ENCODE measurements at regions not wholly inside any gene's neighbourhood (a gene's known extent, or its start where the extent isn't known, plus 50 kb on each side); places are given as distances from the start of the nearest gene placed in this dataset.
"Not testable (repeated sequence)": the region's sequence is repeated elsewhere in the genome, so short reads cannot be mapped to it uniquely, and the experiment has no call there.

- H3K36me3 ChIP-seq (ENCODE audit: control insufficient read depth, insufficient read depth, low read length) = no peaks in the 10 kb centered on the region
- no peak overlapping the region for H3K4me3 ChIP-seq (ENCODE audit: low read depth, low read length)
- no peaks in the 10 kb centered on the region for H3K27me3 ChIP-seq (ENCODE audit: control insufficient read depth, insufficient read depth, low read length)
- TF ChIP-seq CTCF (IDR thresholded peaks at IDR 0.05; ENCODE audit: insufficient read depth, low read length, severe bottlenecking) = no peak
- DNase-seq (ENCODE audit: low read depth) (no peak), FAIRE-seq (no peak)
These were observed 119.0 kb upstream of the PRSS16 start for GRCh38 chr6:27128311-27129094.

GRCh38 chr6:27129095-27129815 lies 118.2 kb upstream of the PRSS16 start:
- TF ChIP-seq CTCF (IDR thresholded peaks at IDR 0.05; ENCODE audit: insufficient read depth, low read length, severe bottlenecking) = no peak
- FAIRE-seq (no peak), DNase-seq (ENCODE audit: low read depth) (no peak)
- Histone ChIP-seq H3K36me3 (ENCODE audit: control insufficient read depth, insufficient read depth, low read length) (no peaks in the 10 kb centered on the region), H3K4me3 (ENCODE audit: low read depth, low read length) (no peak overlapping the region), H3K27me3 (ENCODE audit: control insufficient read depth, insufficient read depth, low read length) (no peaks in the 10 kb centered on the region)

GRCh38 chr6:27129917-27130316 lies 117.6 kb upstream of the PRSS16 start:
- TF ChIP-seq CTCF (IDR thresholded peaks at IDR 0.05; ENCODE audit: insufficient read depth, low read length, severe bottlenecking) = no peak
- DNase-seq (ENCODE audit: low read depth) = no peak
- no peak for FAIRE-seq
- Histone ChIP-seq H3K4me3 (ENCODE audit: low read depth, low read length) (no peak overlapping the region), H3K27me3 (ENCODE audit: control insufficient read depth, insufficient read depth, low read length) (no peaks in the 10 kb centered on the region), H3K36me3 (ENCODE audit: control insufficient read depth, insufficient read depth, low read length) (no peaks in the 10 kb centered on the region)

- peak overlapping the region; percentile 47 for H3K4me3 ChIP-seq (ENCODE audit: low read depth, low read length)
- H3K36me3 ChIP-seq (ENCODE audit: control insufficient read depth, insufficient read depth, low read length) = no peaks in the 10 kb centered on the region
- FAIRE-seq (no peak), DNase-seq (ENCODE audit: low read depth) (no peak)
- H3K27me3 ChIP-seq (ENCODE audit: control insufficient read depth, insufficient read depth, low read length) = no peaks in the 10 kb centered on the region
- no peak for TF ChIP-seq CTCF (IDR thresholded peaks at IDR 0.05; ENCODE audit: insufficient read depth, low read length, severe bottlenecking)
These were observed 116.7 kb upstream of the PRSS16 start for GRCh38 chr6:27130668-27131428.

GRCh38 chr6:27132282-27132531 lies 115.3 kb upstream of the PRSS16 start:
- H3K4me3 ChIP-seq (ENCODE audit: low read depth, low read length) = peak overlapping the region; percentile 47
- H3K36me3 ChIP-seq (ENCODE audit: control insufficient read depth, insufficient read depth, low read length); H3K27me3 ChIP-seq (ENCODE audit: control insufficient read depth, insufficient read depth, low read length); FAIRE-seq: not testable (repeated sequence)
- DNase-seq (ENCODE audit: low read depth) = peak; percentile 46

Data from bronchial epithelial cell (primary cell).